ENCODE measurements at regions not wholly inside any gene's neighbourhood (a gene's known extent, or its start where the extent isn't known, plus 50 kb on each side); places are given as distances from the start of the nearest gene placed in this dataset.

- TF ChIP-seq EGR2 (tag by site-specific recombination; IDR thresholded peaks at IDR 0.05; ENCODE audit: low read depth) (no peak), ZNF423 (tag by site-specific recombination; IDR thresholded peaks at IDR 0.05) (no peak), HIC1 (tag by site-specific recombination; IDR thresholded peaks at IDR 0.05) (no peak), ZNF114 (tag by site-specific recombination; IDR thresholded peaks at IDR 0.05) (no peak), ZNF366 (tag by site-specific recombination; conservative IDR thresholded peaks at IDR 0.05) (no peak), MZF1 (tag by site-specific recombination; IDR thresholded peaks at IDR 0.05; ENCODE audit: borderline replicate concordance) (no peak), ZFP37 (tag by site-specific recombination; IDR thresholded peaks at IDR 0.05) (no peak), ZNF548 (tag by site-specific recombination; IDR thresholded peaks at IDR 0.05) (no peak)
- ChIA-PET CTCF (interaction anchor here (0.7 kb wide), 1 partner anchor 274 kb away, joined by 3 read pairs; no protein-coding TSS in a partner anchor), POLR2A (no interaction called here)
- no peaks in the 10 kb centered on the region for H3K4me1 ChIP-seq (ENCODE audit: control insufficient read depth, insufficient read depth, low read length)
- H3K36me3 ChIP-seq (ENCODE audit: control insufficient read depth in 2 of 2, insufficient read depth in 1 of 2, low read length in 2 of 2) = no peaks in the 10 kb centered on the region
- H3K4me3 ChIP-seq (ENCODE audit: low read depth, low read length) = no peak overlapping the region
- H3K27ac ChIP-seq (ENCODE audit: extremely low read depth, low read depth, low read length) = no peak overlapping the region
- H3K9me3 ChIP-seq (ENCODE audit: control insufficient read depth, insufficient read depth, low read depth, low read length) = no peaks in the 10 kb centered on the region
Observed at GRCh38 chr20:23260181-23260840, 90.3 kb upstream of the NXT1 start.

DNA sequence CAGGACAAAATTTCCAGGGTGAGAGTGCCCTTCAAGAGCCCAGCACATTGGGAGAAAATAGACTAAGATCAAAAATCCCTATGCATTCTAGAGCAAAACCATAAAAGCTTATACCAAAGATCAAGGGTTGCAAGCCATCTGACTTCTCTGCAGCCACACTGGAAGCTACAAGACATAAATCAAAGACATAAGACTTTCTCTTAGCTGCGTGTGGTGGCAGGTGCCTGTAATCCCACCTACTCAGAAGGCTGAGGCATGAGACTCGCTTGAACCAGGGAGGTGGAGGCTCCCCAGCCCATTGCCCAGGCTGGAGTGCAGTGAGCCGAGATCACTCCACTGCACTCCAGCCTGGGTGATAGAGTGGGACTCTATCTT lies 91.9 kb upstream of the NXT1 start:
- no peaks in the 10 kb centered on the region for H3K36me3 ChIP-seq (ENCODE audit: control insufficient read depth in 2 of 2, insufficient read depth in 1 of 2, low read length in 2 of 2)
- ChIA-PET CTCF (interaction anchor here (0.8 to 1.2 kb wide), 2 partner anchors 13 to 208 kb away, joined by 3 to 4 read pairs; no protein-coding TSS in a partner anchor), POLR2A (no interaction called here)
- no peaks in the 10 kb centered on the region for H3K9me3 ChIP-seq (ENCODE audit: control insufficient read depth, insufficient read depth, low read depth, low read length)
- no peak overlapping the region for H3K27ac ChIP-seq (ENCODE audit: extremely low read depth, low read depth, low read length)
- no peaks in the 10 kb centered on the region for H3K4me1 ChIP-seq (ENCODE audit: control insufficient read depth, insufficient read depth, low read length)
- no peak overlapping the region for H3K4me3 ChIP-seq (ENCODE audit: low read depth, low read length)
- TF ChIP-seq ZNF157 (tag by site-specific recombination; IDR thresholded peaks at IDR 0.05) = no peak
- no peak for TF ChIP-seq ZNF140 (tag by site-specific recombination; IDR thresholded peaks at IDR 0.05)
- no peak for TF ChIP-seq ZNF548 (tag by site-specific recombination; IDR thresholded peaks at IDR 0.05)
- no peak for TF ChIP-seq KLF9 (tag by site-specific recombination; IDR thresholded peaks at IDR 0.05; ENCODE audit: low read depth)
- TF ChIP-seq, protein P1, sequence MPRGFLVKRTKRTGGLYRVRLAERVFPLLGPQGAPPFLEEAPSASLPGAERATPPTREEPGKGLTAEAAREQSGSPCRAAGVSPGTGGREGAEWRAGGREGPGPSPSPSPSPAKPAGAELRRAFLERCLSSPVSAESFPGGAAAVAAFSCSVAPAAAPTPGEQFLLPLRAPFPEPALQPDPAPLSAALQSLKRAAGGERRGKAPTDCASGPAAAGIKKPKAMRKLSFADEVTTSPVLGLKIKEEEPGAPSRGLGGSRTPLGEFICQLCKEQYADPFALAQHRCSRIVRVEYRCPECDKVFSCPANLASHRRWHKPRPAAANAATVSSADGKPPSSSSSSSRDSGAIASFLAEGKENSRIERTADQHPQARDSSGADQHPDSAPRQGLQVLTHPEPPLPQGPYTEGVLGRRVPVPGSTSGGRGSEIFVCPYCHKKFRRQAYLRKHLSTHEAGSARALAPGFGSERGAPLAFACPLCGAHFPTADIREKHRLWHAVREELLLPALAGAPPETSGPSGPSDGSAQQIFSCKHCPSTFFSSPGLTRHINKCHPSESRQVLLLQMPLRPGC (tag by site-specific recombination; IDR thresholded peaks at IDR 0.05) = no peak
- no peak for TF ChIP-seq ZNF670 (tag by site-specific recombination; IDR thresholded peaks at IDR 0.05; ENCODE audit: low read depth)
- no peak for TF ChIP-seq ZNF785 (tag by site-specific recombination; IDR thresholded peaks at IDR 0.05)
- TF ChIP-seq ZNF302 (tag by site-specific recombination; IDR thresholded peaks at IDR 0.05; ENCODE audit: low read depth) = no peak
- TF ChIP-seq ZNF133 (tag by site-specific recombination; IDR thresholded peaks at IDR 0.05) = no peak
- TF ChIP-seq, protein P2, sequence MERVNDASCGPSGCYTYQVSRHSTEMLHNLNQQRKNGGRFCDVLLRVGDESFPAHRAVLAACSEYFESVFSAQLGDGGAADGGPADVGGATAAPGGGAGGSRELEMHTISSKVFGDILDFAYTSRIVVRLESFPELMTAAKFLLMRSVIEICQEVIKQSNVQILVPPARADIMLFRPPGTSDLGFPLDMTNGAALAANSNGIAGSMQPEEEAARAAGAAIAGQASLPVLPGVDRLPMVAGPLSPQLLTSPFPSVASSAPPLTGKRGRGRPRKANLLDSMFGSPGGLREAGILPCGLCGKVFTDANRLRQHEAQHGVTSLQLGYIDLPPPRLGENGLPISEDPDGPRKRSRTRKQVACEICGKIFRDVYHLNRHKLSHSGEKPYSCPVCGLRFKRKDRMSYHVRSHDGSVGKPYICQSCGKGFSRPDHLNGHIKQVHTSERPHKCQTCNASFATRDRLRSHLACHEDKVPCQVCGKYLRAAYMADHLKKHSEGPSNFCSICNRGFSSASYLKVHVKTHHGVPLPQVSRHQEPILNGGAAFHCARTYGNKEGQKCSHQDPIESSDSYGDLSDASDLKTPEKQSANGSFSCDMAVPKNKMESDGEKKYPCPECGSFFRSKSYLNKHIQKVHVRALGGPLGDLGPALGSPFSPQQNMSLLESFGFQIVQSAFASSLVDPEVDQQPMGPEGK (tag by site-specific recombination; IDR thresholded peaks at IDR 0.05) = no peak
- no peak for TF ChIP-seq ZNF837 (tag by site-specific recombination; IDR thresholded peaks at IDR 0.05)
- TF ChIP-seq, protein P3, sequence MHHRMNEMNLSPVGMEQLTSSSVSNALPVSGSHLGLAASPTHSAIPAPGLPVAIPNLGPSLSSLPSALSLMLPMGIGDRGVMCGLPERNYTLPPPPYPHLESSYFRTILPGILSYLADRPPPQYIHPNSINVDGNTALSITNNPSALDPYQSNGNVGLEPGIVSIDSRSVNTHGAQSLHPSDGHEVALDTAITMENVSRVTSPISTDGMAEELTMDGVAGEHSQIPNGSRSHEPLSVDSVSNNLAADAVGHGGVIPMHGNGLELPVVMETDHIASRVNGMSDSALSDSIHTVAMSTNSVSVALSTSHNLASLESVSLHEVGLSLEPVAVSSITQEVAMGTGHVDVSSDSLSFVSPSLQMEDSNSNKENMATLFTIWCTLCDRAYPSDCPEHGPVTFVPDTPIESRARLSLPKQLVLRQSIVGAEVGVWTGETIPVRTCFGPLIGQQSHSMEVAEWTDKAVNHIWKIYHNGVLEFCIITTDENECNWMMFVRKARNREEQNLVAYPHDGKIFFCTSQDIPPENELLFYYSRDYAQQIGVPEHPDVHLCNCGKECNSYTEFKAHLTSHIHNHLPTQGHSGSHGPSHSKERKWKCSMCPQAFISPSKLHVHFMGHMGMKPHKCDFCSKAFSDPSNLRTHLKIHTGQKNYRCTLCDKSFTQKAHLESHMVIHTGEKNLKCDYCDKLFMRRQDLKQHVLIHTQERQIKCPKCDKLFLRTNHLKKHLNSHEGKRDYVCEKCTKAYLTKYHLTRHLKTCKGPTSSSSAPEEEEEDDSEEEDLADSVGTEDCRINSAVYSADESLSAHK (tag by site-specific recombination; IDR thresholded peaks at IDR 0.05) = no peak
- no peak for TF ChIP-seq ZNF747 (tag by site-specific recombination; IDR thresholded peaks at IDR 0.05)
- TF ChIP-seq ZNF561 (tag by site-specific recombination; IDR thresholded peaks at IDR 0.05; ENCODE audit: borderline replicate concordance) = no peak
- TF ChIP-seq HIC1 (tag by site-specific recombination; IDR thresholded peaks at IDR 0.05) = no peak
- no peak for TF ChIP-seq ZNF335 (tag by site-specific recombination; conservative IDR thresholded peaks at IDR 0.05)
